Suprapubic skin (tissue), 4 donors: ENCODE measurements at regions not wholly inside any gene's neighbourhood (a gene's known extent, or its start where the extent isn't known, plus 50 kb on each side); places are given as distances from the start of the nearest gene placed in this dataset.

Experiments used
- DNase-seq, 2 donors: peaks; one replicate each; pipeline ENCODE4 v3.0.0-alpha.2; 2019; ENCODE audit warnings: low spot score in 2 of 2
- H3K27ac ChIP-seq: fragments of 200-600 bp; sonication (generic); one replicate; pipeline ENCODE4 v1.5.1; 2019
- H3K27me3 ChIP-seq: fragments of 200-600 bp; sonication (generic); one replicate; pipeline ENCODE4 v1.5.1; 2019
- H3K36me3 ChIP-seq: fragments of 200-600 bp; sonication (generic); one replicate; pipeline ENCODE4 v1.5.1; 2019
- H3K4me1 ChIP-seq: fragments of 200-600 bp; sonication (generic); one replicate; pipeline ENCODE4 v1.5.1; 2019
- H3K4me3 ChIP-seq: fragments of 200-600 bp; sonication (generic); one replicate; pipeline ENCODE4 v1.5.1; 2019; ENCODE audit warnings: mild to moderate bottlenecking
- H3K9me3 ChIP-seq: fragments of 200-600 bp; sonication (generic); one replicate; pipeline ENCODE4 v1.5.1; 2019
- CTCF ChIP-seq, 2 donors: fragments of 200-600 bp in 1 of 2; fragments of 450-650 bp in 1 of 2; sonication (generic) in 1 of 2; IDR thresholded peaks; one replicate each; pipeline ENCODE4 v1.5.1; 2016 to 2019; ENCODE audit warnings: antibody characterized with exemption in 2 of 2, mild to moderate bottlenecking in 1 of 2, moderate library complexity in 1 of 2
- EP300 ChIP-seq: sonication (generic); formaldehyde crosslinking; IDR thresholded peaks from one replicate; pipeline ENCODE4 v1.6.1; 2017; ENCODE audit warnings: antibody characterized with exemption
- POLR2A ChIP-seq, 2 donors: fragments of 450-650 bp; IDR thresholded peaks; one replicate each; pipeline ENCODE4 v1.6.1; 2017; ENCODE audit warnings: antibody characterized with exemption in 2 of 2, mild to moderate bottlenecking in 2 of 2, moderate library complexity in 2 of 2
- POLR2AphosphoS5 ChIP-seq, 3 donors: sonication (generic); formaldehyde crosslinking; IDR thresholded peaks; one replicate each; pipeline ENCODE4 v1.6.1; 2017; ENCODE audit warnings: antibody characterized with exemption in 3 of 3
- WGBS: methylation state at CpG from one replicate; pipeline ENCODE4 v1.1.5; 2018; 5-methylcytosine and 5-hydroxymethylcytosine counted together

GRCh38 chr1:212526111-212526491 is 82.5 kb upstream of the ATF3 start:
- H3K27ac ChIP-seq, result peak overlapping the region; percentile 3
- H3K27me3 ChIP-seq, result no peaks in the 10 kb centered on the region
- H3K4me3 ChIP-seq, result no peak overlapping the region
- TF ChIP-seq POLR2AphosphoS5 (IDR thresholded peaks at IDR 0.05) (no peak), EP300 (no peak), CTCF (IDR thresholded peaks at IDR 0.05) (no peak), POLR2A (IDR thresholded peaks at IDR 0.05) (no peak)
- H3K36me3 ChIP-seq, result no peaks in the 10 kb centered on the region
- H3K9me3 ChIP-seq, result no peaks in the 10 kb centered on the region
- DNase-seq, result no peak
- peaks cover 3% of the 10 kb centered on the region for H3K4me1 ChIP-seq
- 87% methylated on average over 5 of the region's 5 CpGs for WGBS

- Histone ChIP-seq H3K9me3 (no peaks in the 10 kb centered on the region), H3K27ac (no peak overlapping the region), H3K4me1 (peaks cover 3% of the 10 kb centered on the region), H3K36me3 (no peaks in the 10 kb centered on the region), H3K4me3 (no peak overlapping the region), H3K27me3 (no peaks in the 10 kb centered on the region)
- DNase-seq, result no peak
- no peak for TF ChIP-seq POLR2A (IDR thresholded peaks at IDR 0.05)
- no peak for TF ChIP-seq CTCF (IDR thresholded peaks at IDR 0.05)
- no peak for TF ChIP-seq POLR2AphosphoS5 (IDR thresholded peaks at IDR 0.05)
- TF ChIP-seq EP300, result no peak
- 76% methylated on average over 1 of the region's 1 CpG for WGBS
Measured at GRCh38 chr1:212528501-212528900, 80.1 kb upstream of the ATF3 start.

- Histone ChIP-seq H3K4me1 (peaks cover 3% of the 10 kb centered on the region), H3K27me3 (no peaks in the 10 kb centered on the region), H3K36me3 (no peaks in the 10 kb centered on the region), H3K4me3 (no peak overlapping the region), H3K27ac (no peak overlapping the region), H3K9me3 (no peaks in the 10 kb centered on the region)
- no peak for DNase-seq
- 89% methylated on average over 5 of the region's 6 CpGs for WGBS
- TF ChIP-seq EP300 (no peak), POLR2AphosphoS5 (IDR thresholded peaks at IDR 0.05) (no peak), POLR2A (IDR thresholded peaks at IDR 0.05) (no peak), CTCF (IDR thresholded peaks at IDR 0.05) (no peak)
Measured at GRCh38 chr1:212529211-212529741, 79.3 kb upstream of the ATF3 start.

GRCh38 chr1:212531267-212531666 is 77.3 kb upstream of the ATF3 start:
- TF ChIP-seq EP300, result no peak
- no peak for TF ChIP-seq POLR2A (IDR thresholded peaks at IDR 0.05)
- no peak for TF ChIP-seq CTCF (IDR thresholded peaks at IDR 0.05)
- no peak for TF ChIP-seq POLR2AphosphoS5 (IDR thresholded peaks at IDR 0.05)
- Histone ChIP-seq H3K4me3 (no peak overlapping the region), H3K27ac (no peak overlapping the region), H3K27me3 (no peaks in the 10 kb centered on the region), H3K9me3 (no peaks in the 10 kb centered on the region), H3K36me3 (no peaks in the 10 kb centered on the region), H3K4me1 (no peaks in the 10 kb centered on the region)
- 86% methylated on average over 3 of the region's 3 CpGs for WGBS
- no peak for DNase-seq

- no peak for DNase-seq
- Histone ChIP-seq H3K36me3 (no peaks in the 10 kb centered on the region), H3K9me3 (no peaks in the 10 kb centered on the region), H3K27me3 (no peaks in the 10 kb centered on the region), H3K4me3 (no peak overlapping the region), H3K27ac (no peak overlapping the region), H3K4me1 (no peaks in the 10 kb centered on the region)
- TF ChIP-seq EP300 (no peak), POLR2AphosphoS5 (IDR thresholded peaks at IDR 0.05) (no peak), POLR2A (IDR thresholded peaks at IDR 0.05) (no peak), CTCF (IDR thresholded peaks at IDR 0.05) (no peak)
- WGBS, result 68% methylated on average over 1 of the region's 1 CpG
Measured at GRCh38 chr1:212531796-212532195, 76.8 kb upstream of the ATF3 start.
